ENCODE measurements at regions not wholly inside any gene's neighbourhood (a gene's known extent, or its start where the extent isn't known, plus 50 kb on each side); places are given as distances from the start of the nearest gene placed in this dataset.

GRCh38 chr15:39417366-39418134, 163.3 kb upstream of the THBS1 start:
- TF ChIP-seq ZNF274 (IDR thresholded peaks at IDR 0.05; ENCODE audit: low read depth, low read length), result no peak
- no peak for TF ChIP-seq YY1 (IDR thresholded peaks at IDR 0.05; ENCODE audit: insufficient read depth, insufficient read length)
